HL-60 (cell line): ENCODE measurements at regions not wholly inside any gene's neighbourhood (a gene's known extent, or its start where the extent isn't known, plus 50 kb on each side); places are given as distances from the start of the nearest gene placed in this dataset.
"Not testable (repeated sequence)": the region's sequence is repeated elsewhere in the genome, so short reads cannot be mapped to it uniquely, and the experiment has no call there.

ENCODE experiments used
- DNase-seq, 2 experiments: peaks; one replicate each; pipeline ENCODE4 v3.0.0-alpha.2; 2010 to 2020; ENCODE audit warnings: low read depth in 1 of 2, low spot score in 1 of 2
- H3K27ac ChIP-seq: fragments of 250-450 bp; sonication (Bioruptor Pico); replicated peaks from 2 replicates; pipeline ENCODE4 v1.5.1; 2020; ENCODE audit warnings: mild to moderate bottlenecking, moderate library complexity
- H3K27me3 ChIP-seq: fragments of 250-450 bp; sonication (Bioruptor Pico); 2 replicates; pipeline ENCODE4 v1.5.1; 2021; ENCODE audit warnings: mild to moderate bottlenecking, moderate library complexity; ENCODE audit not compliant: insufficient read depth, poor library complexity, severe bottlenecking
- H3K4me3 ChIP-seq: replicated peaks from 2 replicates; pipeline ENCODE4 v1.5.1; 2011; ENCODE audit warnings: mild to moderate bottlenecking, control low read depth, low read length; ENCODE audit not compliant: insufficient read depth
- GABPA ChIP-seq: IDR thresholded peaks from 2 replicates; pipeline ENCODE4 v1.6.1; 2012; ENCODE audit warnings: low read depth
- POLR2AphosphoS5 ChIP-seq: IDR thresholded peaks from 2 replicates; pipeline ENCODE4 v1.6.1; 2012; ENCODE audit warnings: low read depth
- SPI1 ChIP-seq: IDR thresholded peaks from 2 replicates; pipeline ENCODE4 v1.6.1; 2012; ENCODE audit warnings: low read depth, mild to moderate bottlenecking, borderline replicate concordance
- TF ChIP-seq, protein P1 (sequence below): IDR thresholded peaks from one replicate; pipeline ENCODE4 v1.5.1; 2011; ENCODE audit warnings: low read length, control low read depth, inconsistent platforms; ENCODE audit not compliant: insufficient read depth
- TF ChIP-seq, protein P2 (sequence below): IDR thresholded peaks from 2 replicates; pipeline ENCODE4 v1.6.1; 2012; ENCODE audit warnings: low read depth; ENCODE audit not compliant: insufficient replicate concordance

DNA sequence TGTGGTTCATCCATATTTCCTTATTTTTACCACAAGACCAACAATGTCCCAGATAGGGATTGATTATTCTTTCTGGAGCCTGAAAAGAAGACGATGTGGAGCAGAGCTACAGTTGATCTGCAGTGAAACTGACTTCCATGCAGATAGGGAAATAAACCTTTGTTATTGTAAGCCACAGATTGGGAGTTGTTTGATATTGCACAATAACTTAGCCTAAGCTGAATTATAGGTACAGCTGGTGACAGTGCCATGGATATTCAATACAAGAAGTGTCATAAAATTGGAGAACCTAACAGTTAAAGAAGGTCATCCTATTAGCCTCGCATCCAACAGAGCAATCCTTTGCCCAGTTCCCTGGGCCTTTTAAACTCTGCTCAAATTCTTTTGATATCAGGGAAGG, 367.7 kb upstream of the PPP2R3A start:
- TF ChIP-seq SPI1 (no peak), GABPA (no peak)
- TF ChIP-seq, protein P1, sequence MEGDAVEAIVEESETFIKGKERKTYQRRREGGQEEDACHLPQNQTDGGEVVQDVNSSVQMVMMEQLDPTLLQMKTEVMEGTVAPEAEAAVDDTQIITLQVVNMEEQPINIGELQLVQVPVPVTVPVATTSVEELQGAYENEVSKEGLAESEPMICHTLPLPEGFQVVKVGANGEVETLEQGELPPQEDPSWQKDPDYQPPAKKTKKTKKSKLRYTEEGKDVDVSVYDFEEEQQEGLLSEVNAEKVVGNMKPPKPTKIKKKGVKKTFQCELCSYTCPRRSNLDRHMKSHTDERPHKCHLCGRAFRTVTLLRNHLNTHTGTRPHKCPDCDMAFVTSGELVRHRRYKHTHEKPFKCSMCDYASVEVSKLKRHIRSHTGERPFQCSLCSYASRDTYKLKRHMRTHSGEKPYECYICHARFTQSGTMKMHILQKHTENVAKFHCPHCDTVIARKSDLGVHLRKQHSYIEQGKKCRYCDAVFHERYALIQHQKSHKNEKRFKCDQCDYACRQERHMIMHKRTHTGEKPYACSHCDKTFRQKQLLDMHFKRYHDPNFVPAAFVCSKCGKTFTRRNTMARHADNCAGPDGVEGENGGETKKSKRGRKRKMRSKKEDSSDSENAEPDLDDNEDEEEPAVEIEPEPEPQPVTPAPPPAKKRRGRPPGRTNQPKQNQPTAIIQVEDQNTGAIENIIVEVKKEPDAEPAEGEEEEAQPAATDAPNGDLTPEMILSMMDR, result no peak
- Histone ChIP-seq H3K27me3 (peaks cover 2% of the 10 kb centered on the region), H3K27ac (no peak overlapping the region), H3K4me3 (no peak overlapping the region)
- DNase-seq, result no peak

DNA sequence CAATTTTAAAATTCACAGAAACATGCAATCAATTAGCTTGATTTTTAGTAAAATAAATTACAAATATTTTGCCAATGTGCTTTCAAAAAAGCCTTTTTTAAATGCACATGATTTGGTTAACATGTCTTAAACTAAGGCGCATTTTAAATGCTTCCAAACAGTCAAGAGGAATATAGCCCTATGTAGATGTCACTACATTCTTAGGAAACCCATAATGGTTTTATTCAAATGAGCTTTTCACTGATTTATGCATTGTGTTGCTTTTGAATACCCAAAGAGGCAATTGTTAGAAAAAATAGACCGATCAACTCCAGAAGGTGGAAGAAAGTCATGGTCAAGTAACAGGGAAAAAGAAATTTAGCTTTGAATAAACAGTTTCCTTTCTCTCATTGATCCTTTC, 366.9 kb upstream of the PPP2R3A start:
- TF ChIP-seq POLR2AphosphoS5 (no peak), SPI1 (no peak), GABPA (no peak)
- TF ChIP-seq, protein P1, result no peak
- TF ChIP-seq, protein P2, sequence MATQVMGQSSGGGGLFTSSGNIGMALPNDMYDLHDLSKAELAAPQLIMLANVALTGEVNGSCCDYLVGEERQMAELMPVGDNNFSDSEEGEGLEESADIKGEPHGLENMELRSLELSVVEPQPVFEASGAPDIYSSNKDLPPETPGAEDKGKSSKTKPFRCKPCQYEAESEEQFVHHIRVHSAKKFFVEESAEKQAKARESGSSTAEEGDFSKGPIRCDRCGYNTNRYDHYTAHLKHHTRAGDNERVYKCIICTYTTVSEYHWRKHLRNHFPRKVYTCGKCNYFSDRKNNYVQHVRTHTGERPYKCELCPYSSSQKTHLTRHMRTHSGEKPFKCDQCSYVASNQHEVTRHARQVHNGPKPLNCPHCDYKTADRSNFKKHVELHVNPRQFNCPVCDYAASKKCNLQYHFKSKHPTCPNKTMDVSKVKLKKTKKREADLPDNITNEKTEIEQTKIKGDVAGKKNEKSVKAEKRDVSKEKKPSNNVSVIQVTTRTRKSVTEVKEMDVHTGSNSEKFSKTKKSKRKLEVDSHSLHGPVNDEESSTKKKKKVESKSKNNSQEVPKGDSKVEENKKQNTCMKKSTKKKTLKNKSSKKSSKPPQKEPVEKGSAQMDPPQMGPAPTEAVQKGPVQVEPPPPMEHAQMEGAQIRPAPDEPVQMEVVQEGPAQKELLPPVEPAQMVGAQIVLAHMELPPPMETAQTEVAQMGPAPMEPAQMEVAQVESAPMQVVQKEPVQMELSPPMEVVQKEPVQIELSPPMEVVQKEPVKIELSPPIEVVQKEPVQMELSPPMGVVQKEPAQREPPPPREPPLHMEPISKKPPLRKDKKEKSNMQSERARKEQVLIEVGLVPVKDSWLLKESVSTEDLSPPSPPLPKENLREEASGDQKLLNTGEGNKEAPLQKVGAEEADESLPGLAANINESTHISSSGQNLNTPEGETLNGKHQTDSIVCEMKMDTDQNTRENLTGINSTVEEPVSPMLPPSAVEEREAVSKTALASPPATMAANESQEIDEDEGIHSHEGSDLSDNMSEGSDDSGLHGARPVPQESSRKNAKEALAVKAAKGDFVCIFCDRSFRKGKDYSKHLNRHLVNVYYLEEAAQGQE, result no peak
- Histone ChIP-seq H3K4me3 (no peak overlapping the region), H3K27me3 (peaks cover 2% of the 10 kb centered on the region), H3K27ac (no peak overlapping the region)
- no peak for DNase-seq

DNA sequence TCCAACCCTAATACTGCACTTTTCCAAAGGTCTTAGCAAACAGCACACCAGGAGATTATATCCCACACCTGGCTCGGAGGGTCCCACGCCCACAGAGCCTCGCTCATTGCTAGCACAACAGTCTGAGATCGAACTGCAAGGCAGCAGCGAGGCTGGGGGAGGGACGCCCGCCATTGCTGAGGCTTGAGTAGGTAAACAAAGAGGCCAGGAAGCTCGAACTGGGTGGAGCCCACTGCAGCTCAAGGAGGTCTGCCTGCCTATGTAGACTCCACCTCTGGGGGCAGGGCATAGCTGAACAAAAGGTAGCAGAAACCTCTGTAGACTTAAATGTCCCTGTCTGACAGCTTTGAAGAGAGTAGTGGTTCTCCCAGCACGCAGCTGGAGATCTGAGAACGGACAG, 361.0 kb upstream of the PPP2R3A start:
- not testable (repeated sequence) for DNase-seq, H3K27ac ChIP-seq, H3K27me3 ChIP-seq, H3K4me3 ChIP-seq

DNA sequence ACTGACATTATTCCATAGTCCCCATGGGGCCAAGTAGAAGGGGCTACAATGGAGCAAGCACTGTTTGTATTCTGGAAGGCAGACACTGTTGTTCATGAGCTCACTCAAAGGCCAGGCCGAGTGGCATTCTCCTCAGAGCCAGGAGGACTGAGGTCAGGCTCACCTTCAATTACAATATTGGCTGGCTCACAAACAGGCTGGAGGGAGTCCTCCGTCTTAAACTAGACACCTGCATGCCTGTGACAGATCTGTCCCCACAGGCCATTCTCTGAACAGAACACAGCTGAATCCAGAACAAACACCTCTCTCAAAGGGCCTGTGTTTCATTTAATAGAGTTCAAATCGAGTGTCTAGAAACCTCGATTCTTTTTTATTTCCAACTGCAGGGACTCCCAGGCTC, 347.4 kb upstream of the PPP2R3A start:
- Histone ChIP-seq H3K4me3 (no peak overlapping the region), H3K27ac (no peak overlapping the region), H3K27me3 (no peaks in the 10 kb centered on the region)
- DNase-seq, result no peak
- TF ChIP-seq, protein P2, result no peak
- TF ChIP-seq SPI1, result no peak
- TF ChIP-seq GABPA, result no peak
- TF ChIP-seq POLR2AphosphoS5, result no peak
- TF ChIP-seq, protein P1, result no peak
